PC-3 (cell line): ENCODE measurements at regions not wholly inside any gene's neighbourhood (a gene's known extent, or its start where the extent isn't known, plus 50 kb on each side); places are given as distances from the start of the nearest gene placed in this dataset.

Experiments
- EZH2 ChIP-seq: fragments of 300-600 bp; sonication (generic); IDR thresholded peaks from one replicate; pipeline ENCODE4 v1.6.1; 2017; ENCODE audit warnings: antibody characterized with exemption, mild to moderate bottlenecking, low read length; ENCODE audit not compliant: unreplicated experiment
- EZH2phosphoT487 ChIP-seq: fragments of 300-600 bp; sonication (generic); IDR thresholded peaks from 2 replicates; pipeline ENCODE4 v1.6.1; 2018; ENCODE audit warnings: mild to moderate bottlenecking, antibody characterized with exemption, low read length, borderline replicate concordance
- TF ChIP-seq, protein P1 (sequence below): fragments of 300-600 bp; sonication (generic); conservative IDR thresholded peaks from 2 replicates; pipeline ENCODE4 v1.5.1; 2017; ENCODE audit warnings: antibody characterized with exemption, low read depth, mild to moderate bottlenecking, low read length

GRCh38 chrX:63458981-63459380 lies 107.8 kb upstream of the SPIN4 start:
- TF ChIP-seq, protein P1, sequence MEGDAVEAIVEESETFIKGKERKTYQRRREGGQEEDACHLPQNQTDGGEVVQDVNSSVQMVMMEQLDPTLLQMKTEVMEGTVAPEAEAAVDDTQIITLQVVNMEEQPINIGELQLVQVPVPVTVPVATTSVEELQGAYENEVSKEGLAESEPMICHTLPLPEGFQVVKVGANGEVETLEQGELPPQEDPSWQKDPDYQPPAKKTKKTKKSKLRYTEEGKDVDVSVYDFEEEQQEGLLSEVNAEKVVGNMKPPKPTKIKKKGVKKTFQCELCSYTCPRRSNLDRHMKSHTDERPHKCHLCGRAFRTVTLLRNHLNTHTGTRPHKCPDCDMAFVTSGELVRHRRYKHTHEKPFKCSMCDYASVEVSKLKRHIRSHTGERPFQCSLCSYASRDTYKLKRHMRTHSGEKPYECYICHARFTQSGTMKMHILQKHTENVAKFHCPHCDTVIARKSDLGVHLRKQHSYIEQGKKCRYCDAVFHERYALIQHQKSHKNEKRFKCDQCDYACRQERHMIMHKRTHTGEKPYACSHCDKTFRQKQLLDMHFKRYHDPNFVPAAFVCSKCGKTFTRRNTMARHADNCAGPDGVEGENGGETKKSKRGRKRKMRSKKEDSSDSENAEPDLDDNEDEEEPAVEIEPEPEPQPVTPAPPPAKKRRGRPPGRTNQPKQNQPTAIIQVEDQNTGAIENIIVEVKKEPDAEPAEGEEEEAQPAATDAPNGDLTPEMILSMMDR, result no peak
- TF ChIP-seq EZH2phosphoT487, result no peak
- TF ChIP-seq EZH2, result no peak
